Right lobe of liver (tissue), 6 donors: ENCODE measurements at regions not wholly inside any gene's neighbourhood (a gene's known extent, or its start where the extent isn't known, plus 50 kb on each side); places are given as distances from the start of the nearest gene placed in this dataset.

Experiments used
- ATAC-seq, 4 donors: fragments of 200-7000 bp; cut with Tn5 transposase; one replicate each; pipeline ENCODE4 v1.9.1; 2020; ENCODE audit warnings: mild to moderate bottlenecking in 4 of 4, moderate library complexity in 4 of 4
- DNase-seq, 3 donors: peaks; one replicate each; pipeline ENCODE4 v3.0.0-alpha.2; 2020
- H3K27ac ChIP-seq, 3 donors: fragments of 200-600 bp; one replicate each; pipeline ENCODE4 v1.8.0; 2022
- H3K27me3 ChIP-seq, 2 donors: fragments of 200-600 bp; one replicate each; pipeline ENCODE4 v1.8.0; 2022
- H3K36me3 ChIP-seq, 4 donors: fragments of 200-600 bp; sonication (generic) in 1 of 4; one replicate each; pipeline versions ENCODE4 v1.5.1 to v1.8.0; 2017 to 2022; ENCODE audit warnings: control low read depth in 1 of 4
- H3K4me1 ChIP-seq, 4 donors: fragments of 200-600 bp; sonication (generic) in 1 of 4; one replicate each; pipeline versions ENCODE4 v1.5.1 to v1.8.0; 2017 to 2022; ENCODE audit warnings: control low read depth in 1 of 4
- H3K4me3 ChIP-seq, 3 donors: fragments of 200-600 bp; one replicate each; pipeline ENCODE4 v1.8.0; 2022
- H3K9me3 ChIP-seq, 4 donors: fragments of 200-600 bp; sonication (generic) in 1 of 4; one replicate each; pipeline versions ENCODE4 v1.5.1 to v1.8.0; 2017 to 2022; ENCODE audit warnings: control low read depth in 1 of 4
- POLR2A ChIP-seq: fragments of 450-650 bp; IDR thresholded peaks from one replicate; pipeline ENCODE4 v1.6.1; 2017; ENCODE audit warnings: antibody characterized with exemption, mild to moderate bottlenecking
- WGBS: methylation state at CpG from one replicate; pipeline ENCODE4 v1.1.6; 2018; ENCODE audit warnings: low coverage, low lambda C conversion rate; ENCODE audit not compliant: insufficient coverage; ENCODE audit errors: missing lambda C conversion rate; 5-methylcytosine and 5-hydroxymethylcytosine counted together
- intact Hi-C, 2 donors: fragments of 100-400 bp; cut with DNase I; formaldehyde crosslinking; loops; one replicate each; pipeline versions ENCODE4 v1.11.2 to v1.14.1; 2022
- TF ChIP-seq, protein P1 (sequence below), 4 donors: fragments of 200-600 bp in 3 of 4; fragments of 450-650 bp in 1 of 4; IDR thresholded peaks; one replicate each; pipeline versions ENCODE4 v1.5.1 to v1.8.0; 2016 to 2022; ENCODE audit warnings: antibody characterized with exemption in 4 of 4, mild to moderate bottlenecking in 2 of 4
- donor health status: DM: no; HTN: yes; CAD: no.
- donor health status: DM: no; HTN: no; CAD: no.
- donor health status: DM: no; HTN: no; CAD: no.
- donor health status: DM: no; HTN: yes; CAD: no.
- donor health status: DM: no; HTN: yes; CAD: no.

GRCh38 chr2:62441824-62442223 is 64.2 kb downstream of the TMEM17 start:
- no peak for ATAC-seq
- intact Hi-C loops, result no loop called here
- Histone ChIP-seq H3K4me3 (no peak overlapping the region), H3K9me3 (no peaks in the 10 kb centered on the region), H3K4me1 (no peaks in the 10 kb centered on the region), H3K27me3 (no peaks in the 10 kb centered on the region), H3K36me3 (no peaks in the 10 kb centered on the region), H3K27ac (no peak overlapping the region)
- no peak for TF ChIP-seq POLR2A
- TF ChIP-seq, protein P1, sequence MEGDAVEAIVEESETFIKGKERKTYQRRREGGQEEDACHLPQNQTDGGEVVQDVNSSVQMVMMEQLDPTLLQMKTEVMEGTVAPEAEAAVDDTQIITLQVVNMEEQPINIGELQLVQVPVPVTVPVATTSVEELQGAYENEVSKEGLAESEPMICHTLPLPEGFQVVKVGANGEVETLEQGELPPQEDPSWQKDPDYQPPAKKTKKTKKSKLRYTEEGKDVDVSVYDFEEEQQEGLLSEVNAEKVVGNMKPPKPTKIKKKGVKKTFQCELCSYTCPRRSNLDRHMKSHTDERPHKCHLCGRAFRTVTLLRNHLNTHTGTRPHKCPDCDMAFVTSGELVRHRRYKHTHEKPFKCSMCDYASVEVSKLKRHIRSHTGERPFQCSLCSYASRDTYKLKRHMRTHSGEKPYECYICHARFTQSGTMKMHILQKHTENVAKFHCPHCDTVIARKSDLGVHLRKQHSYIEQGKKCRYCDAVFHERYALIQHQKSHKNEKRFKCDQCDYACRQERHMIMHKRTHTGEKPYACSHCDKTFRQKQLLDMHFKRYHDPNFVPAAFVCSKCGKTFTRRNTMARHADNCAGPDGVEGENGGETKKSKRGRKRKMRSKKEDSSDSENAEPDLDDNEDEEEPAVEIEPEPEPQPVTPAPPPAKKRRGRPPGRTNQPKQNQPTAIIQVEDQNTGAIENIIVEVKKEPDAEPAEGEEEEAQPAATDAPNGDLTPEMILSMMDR (IDR thresholded peaks at IDR 0.05), result no peak
- DNase-seq, result no peak
- 86% methylated on average over 2 of the region's 6 CpGs for WGBS

- Histone ChIP-seq H3K27ac (no peak overlapping the region), H3K4me1 (no peaks in the 10 kb centered on the region), H3K4me3 (no peak overlapping the region), H3K9me3 (no peaks in the 10 kb centered on the region), H3K27me3 (no peaks in the 10 kb centered on the region), H3K36me3 (no peaks in the 10 kb centered on the region)
- intact Hi-C loops, result no loop called here
- DNase-seq (no peak), ATAC-seq (no peak)
- TF ChIP-seq POLR2A, result no peak
- TF ChIP-seq, protein P1 (IDR thresholded peaks at IDR 0.05), result no peak
- 91% methylated on average over 4 of the region's 5 CpGs for WGBS
Measured at GRCh38 chr2:62441421-62441820, 64.6 kb downstream of the TMEM17 start.

DNA sequence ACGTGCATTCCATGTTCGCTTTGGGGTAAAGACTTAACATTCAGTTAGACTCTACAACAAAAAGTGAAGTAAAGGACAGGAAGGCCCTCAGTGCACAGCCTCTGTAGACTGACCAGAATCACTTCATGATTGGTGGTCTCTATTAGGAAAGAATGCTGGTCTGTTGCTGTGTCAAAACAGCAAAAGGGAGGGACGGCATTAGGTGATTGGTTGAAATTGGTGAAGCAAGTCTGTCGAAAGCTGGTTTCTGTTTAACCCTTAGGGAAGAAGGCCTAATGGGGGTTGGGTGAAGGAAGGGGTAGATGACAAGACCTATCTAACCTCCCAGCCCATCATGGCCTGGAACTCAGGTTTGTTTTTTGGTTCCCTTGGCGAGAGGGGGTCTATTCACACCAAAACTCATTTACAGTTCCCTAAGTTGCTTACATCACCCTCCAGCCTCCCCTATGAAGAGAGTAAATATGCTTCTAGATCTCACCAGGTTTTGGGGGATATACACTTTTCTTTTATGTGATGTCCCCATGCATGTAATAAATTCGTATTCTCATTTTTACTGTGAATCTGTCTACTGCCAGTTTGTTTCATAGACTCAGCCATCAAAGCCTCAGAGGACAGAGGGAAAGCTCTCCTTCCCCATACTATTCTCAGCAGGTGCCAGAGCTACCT is 65.6 kb downstream of the TMEM17 start:
- no peak for DNase-seq
- WGBS, result 84% methylated on average over 6 of the region's 6 CpGs
- no peak overlapping the region for H3K4me3 ChIP-seq
- no peak for ATAC-seq
- H3K4me1 ChIP-seq, result no peaks in the 10 kb centered on the region
- TF ChIP-seq POLR2A, result no peak
- TF ChIP-seq, protein P1 (IDR thresholded peaks at IDR 0.05), result no peak
- H3K36me3 ChIP-seq, result no peaks in the 10 kb centered on the region
- H3K27ac ChIP-seq, result no peak overlapping the region
- intact Hi-C loops, result no loop called here
- no peaks in the 10 kb centered on the region for H3K27me3 ChIP-seq
- H3K9me3 ChIP-seq, result no peaks in the 10 kb centered on the region

GRCh38 chr2:62439425-62439824 is 66.6 kb downstream of the TMEM17 start:
- 85% methylated on average over 2 of the region's 3 CpGs for WGBS
- Histone ChIP-seq H3K9me3 (no peaks in the 10 kb centered on the region), H3K4me3 (no peak overlapping the region), H3K36me3 (no peaks in the 10 kb centered on the region), H3K4me1 (no peaks in the 10 kb centered on the region), H3K27ac (no peak overlapping the region), H3K27me3 (no peaks in the 10 kb centered on the region)
- TF ChIP-seq POLR2A, result no peak
- TF ChIP-seq, protein P1 (IDR thresholded peaks at IDR 0.05), result no peak
- intact Hi-C loops, result no loop called here
- no peak for DNase-seq
- no peak for ATAC-seq

DNA sequence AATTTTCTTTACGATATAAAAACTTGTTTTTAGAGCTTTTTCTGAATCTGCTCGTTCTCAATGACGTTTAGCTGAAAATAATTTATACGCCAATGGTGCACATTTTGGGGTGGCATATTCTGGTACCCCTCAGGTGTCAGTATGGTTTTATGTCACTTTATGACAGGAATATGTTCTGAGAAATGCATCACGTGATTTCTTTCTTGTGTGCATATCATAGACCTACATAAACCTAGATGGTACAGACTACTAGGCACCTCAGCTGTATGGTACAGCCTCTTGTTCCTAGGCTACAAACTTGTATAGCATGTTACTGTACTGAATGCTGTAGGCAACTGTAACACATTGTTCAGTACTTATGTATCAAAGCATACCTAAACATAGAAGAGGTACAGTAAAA is 68.2 kb downstream of the TMEM17 start:
- Histone ChIP-seq H3K27ac (no peak overlapping the region), H3K4me3 (no peak overlapping the region), H3K9me3 (no peaks in the 10 kb centered on the region), H3K36me3 (no peaks in the 10 kb centered on the region), H3K27me3 (no peaks in the 10 kb centered on the region), H3K4me1 (no peaks in the 10 kb centered on the region)
- no peak for DNase-seq
- intact Hi-C loops, result no loop called here
- no peak for ATAC-seq
- TF ChIP-seq, protein P1 (IDR thresholded peaks at IDR 0.05), result no peak
- TF ChIP-seq POLR2A, result no peak
- WGBS, result 96% methylated on average over 5 of the region's 5 CpGs
